Keratinocyte (primary cell): ENCODE measurements at regions not wholly inside any gene's neighbourhood (a gene's known extent, or its start where the extent isn't known, plus 50 kb on each side); places are given as distances from the start of the nearest gene placed in this dataset.

Experiments
- EZH2 ChIP-seq: IDR thresholded peaks from one replicate; pipeline ENCODE4 v1.6.1; 2012; ENCODE audit warnings: inconsistent platforms, mild to moderate bottlenecking, low read length, moderate library complexity
- TF ChIP-seq, protein P1 (sequence below), 3 experiments: IDR thresholded peaks in 1 of 3; conservative IDR thresholded peaks in 1 of 3; optimal IDR thresholded peaks in 1 of 3; 2 replicates in 2 of 3; 3 replicates in 1 of 3; pipeline versions ENCODE3 to v1.5.1; 2011; ENCODE audit warnings: low read length in 3 of 3, mild to moderate bottlenecking in 3 of 3, moderate library complexity in 2 of 3, control low read depth in 1 of 3, inconsistent platforms in 1 of 3; ENCODE audit not compliant: insufficient read depth in 2 of 3; ENCODE audit errors: extremely low read depth in 1 of 3

DNA sequence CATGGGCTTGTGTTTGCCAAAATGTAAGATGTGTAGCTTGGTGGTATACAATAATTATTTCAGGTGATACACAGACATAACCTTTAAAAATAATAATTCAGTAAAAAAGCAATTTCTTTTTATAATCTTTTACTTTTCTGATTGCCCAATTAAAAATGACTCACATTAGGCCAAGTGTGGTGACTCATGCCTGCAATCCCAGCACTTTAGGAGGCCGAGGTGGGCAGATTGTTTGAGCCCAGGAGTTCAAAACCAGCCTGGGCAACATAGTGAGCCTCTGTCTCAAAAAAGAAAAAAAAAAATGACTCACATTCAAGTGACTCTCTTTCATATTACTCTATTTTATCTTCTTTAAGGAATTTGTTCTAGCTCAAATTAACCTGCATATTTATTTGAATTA lies 449.4 kb upstream of the HTR2C start:
- TF ChIP-seq, protein P1, sequence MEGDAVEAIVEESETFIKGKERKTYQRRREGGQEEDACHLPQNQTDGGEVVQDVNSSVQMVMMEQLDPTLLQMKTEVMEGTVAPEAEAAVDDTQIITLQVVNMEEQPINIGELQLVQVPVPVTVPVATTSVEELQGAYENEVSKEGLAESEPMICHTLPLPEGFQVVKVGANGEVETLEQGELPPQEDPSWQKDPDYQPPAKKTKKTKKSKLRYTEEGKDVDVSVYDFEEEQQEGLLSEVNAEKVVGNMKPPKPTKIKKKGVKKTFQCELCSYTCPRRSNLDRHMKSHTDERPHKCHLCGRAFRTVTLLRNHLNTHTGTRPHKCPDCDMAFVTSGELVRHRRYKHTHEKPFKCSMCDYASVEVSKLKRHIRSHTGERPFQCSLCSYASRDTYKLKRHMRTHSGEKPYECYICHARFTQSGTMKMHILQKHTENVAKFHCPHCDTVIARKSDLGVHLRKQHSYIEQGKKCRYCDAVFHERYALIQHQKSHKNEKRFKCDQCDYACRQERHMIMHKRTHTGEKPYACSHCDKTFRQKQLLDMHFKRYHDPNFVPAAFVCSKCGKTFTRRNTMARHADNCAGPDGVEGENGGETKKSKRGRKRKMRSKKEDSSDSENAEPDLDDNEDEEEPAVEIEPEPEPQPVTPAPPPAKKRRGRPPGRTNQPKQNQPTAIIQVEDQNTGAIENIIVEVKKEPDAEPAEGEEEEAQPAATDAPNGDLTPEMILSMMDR (optimal IDR thresholded peaks at IDR 0.05 in 1 of 3, IDR thresholded peaks at IDR 0.05 in 1 of 3, conservative IDR thresholded peaks at IDR 0.05 in 1 of 3; ENCODE audit: extremely low read depth in 1 of 3, insufficient read depth in 2 of 3, low read length in 3 of 3), result no peak
- TF ChIP-seq EZH2, result no peak
